NB4 (cell line): ENCODE measurements at regions not wholly inside any gene's neighbourhood (a gene's known extent, or its start where the extent isn't known, plus 50 kb on each side); places are given as distances from the start of the nearest gene placed in this dataset.
A peak's percentile ranks its signal among the peaks of the same experiment; 100 is the strongest.

Experiments used
- DNase-seq: peaks from one replicate; pipeline ENCODE4 v3.0.0; 2010; ENCODE audit warnings: low read depth
- H3K4me3 ChIP-seq: one replicate; pipeline ENCODE4 v1.5.1; 2011; ENCODE audit warnings: mild to moderate bottlenecking, low read depth, low read length, moderate library complexity
- CTCF ChIP-seq: IDR thresholded peaks from one replicate; pipeline ENCODE4 v1.5.1; 2012; ENCODE audit warnings: low read depth, low read length
- MYC ChIP-seq: IDR thresholded peaks from 2 replicates; pipeline ENCODE4 v1.6.1; 2011; ENCODE audit warnings: low read depth, low read length
- POLR2A ChIP-seq: IDR thresholded peaks from 2 replicates; pipeline ENCODE4 v1.6.1; 2011; ENCODE audit warnings: mild to moderate bottlenecking; ENCODE audit not compliant: insufficient read length; ENCODE audit errors: extremely low read depth
- TF ChIP-seq, protein P1 (sequence below): IDR thresholded peaks from 2 replicates; pipeline ENCODE4 v1.6.1; 2011; ENCODE audit warnings: low read depth, low read length

DNA sequence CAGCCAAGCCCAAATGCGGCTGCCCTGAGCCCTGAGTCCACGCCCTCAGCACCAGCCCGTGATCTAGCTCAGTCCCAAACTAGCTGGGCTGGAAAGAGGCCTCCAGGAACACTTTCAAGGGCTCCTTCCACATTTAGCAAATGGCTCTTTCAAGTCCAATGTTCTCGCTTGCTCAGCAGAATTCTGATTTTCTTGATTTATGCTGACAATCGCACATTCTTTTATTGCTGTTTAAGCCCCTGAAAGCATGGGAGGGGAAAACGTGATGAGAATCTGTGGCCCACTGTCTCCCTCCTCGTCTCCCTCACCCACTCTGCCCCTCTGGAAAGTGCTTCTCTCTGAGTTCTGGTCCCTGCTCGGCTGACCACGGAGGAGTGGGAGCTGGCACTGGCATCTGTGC lies 293.8 kb downstream of the FOXL1 start:
- no peak overlapping the region for H3K4me3 ChIP-seq
- TF ChIP-seq, protein P1, sequence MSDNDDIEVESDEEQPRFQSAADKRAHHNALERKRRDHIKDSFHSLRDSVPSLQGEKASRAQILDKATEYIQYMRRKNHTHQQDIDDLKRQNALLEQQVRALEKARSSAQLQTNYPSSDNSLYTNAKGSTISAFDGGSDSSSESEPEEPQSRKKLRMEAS = no peak
- no peak for TF ChIP-seq MYC
- TF ChIP-seq POLR2A = no peak
- no peak for TF ChIP-seq CTCF
- DNase-seq = no peak

GRCh38 chr16:86872833-86873232 lies 294.5 kb downstream of the FOXL1 start:
- DNase-seq = no peak
- TF ChIP-seq MYC = no peak
- H3K4me3 ChIP-seq = no peak overlapping the region

DNA sequence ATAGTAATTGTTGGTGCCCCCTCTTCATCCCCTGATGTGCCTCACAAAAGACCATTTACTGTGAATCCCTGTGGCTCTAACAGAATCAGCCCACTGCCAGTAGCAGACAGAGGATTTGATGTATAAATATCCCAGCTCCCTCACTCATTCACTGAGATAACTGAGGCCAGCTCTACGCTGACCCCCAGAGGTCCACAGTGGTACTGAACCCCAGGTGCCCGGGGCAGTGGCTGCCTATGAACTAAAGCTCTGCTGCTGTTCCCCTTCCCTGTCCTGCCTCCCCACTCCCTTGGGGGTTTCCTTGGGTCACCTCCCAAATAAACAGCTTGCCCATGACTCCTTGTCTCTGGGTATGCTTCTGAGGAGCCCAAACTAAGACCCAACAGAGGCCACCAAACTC lies 295.8 kb downstream of the FOXL1 start:
- H3K4me3 ChIP-seq = no peak overlapping the region
- TF ChIP-seq CTCF (peak; percentile 96), MYC (no peak), POLR2A (no peak)
- peak; percentile 53 for DNase-seq

DNA sequence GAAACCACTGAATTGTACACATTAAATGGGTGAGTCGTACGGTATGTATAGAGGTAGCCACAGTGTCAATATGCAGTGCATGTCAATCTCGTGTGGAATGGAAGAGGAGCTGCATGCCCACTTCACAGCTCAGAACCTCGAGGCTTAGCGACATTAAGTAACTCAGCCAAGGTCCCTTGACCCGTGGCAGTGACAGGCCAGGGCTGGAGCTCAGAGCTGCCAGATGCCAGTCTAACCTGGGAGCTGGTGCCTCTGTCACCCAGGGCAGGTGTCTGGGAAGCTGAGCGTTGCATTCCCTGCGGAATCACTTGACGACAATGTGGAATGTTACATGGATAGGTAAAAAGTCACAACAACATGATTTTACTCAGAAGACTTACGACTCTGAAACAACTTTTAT lies 298.1 kb downstream of the FOXL1 start:
- no peak overlapping the region for H3K4me3 ChIP-seq
- TF ChIP-seq, protein P1 = no peak
- no peak for TF ChIP-seq POLR2A
- TF ChIP-seq MYC = no peak
- no peak for TF ChIP-seq CTCF
- DNase-seq = no peak

- TF ChIP-seq POLR2A (no peak), CTCF (no peak), MYC (no peak)
- TF ChIP-seq, protein P1 = no peak
- H3K4me3 ChIP-seq = no peak overlapping the region
- DNase-seq = peak; percentile 23
Measured at GRCh38 chr16:86877108-86877507, 298.8 kb downstream of the FOXL1 start.

DNA sequence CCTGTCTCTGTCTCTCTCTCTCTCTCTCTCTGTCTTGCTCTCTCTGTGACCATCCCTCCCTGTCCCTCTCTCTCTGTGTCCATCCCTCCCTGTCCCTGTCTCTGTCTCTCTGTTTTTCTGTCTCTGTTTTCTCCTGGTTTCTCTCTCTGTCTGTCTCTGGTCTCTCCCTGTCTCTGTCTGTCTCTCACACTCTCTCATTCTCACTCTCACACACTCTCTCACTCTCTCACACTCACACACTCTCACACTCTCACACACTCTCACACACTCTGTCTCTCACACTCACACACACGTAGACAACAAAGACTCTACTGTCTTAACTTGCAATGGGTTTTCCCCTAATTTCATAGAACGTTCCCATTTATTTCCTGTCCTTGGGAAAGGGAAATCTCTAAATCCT lies 299.5 kb downstream of the FOXL1 start:
- no peak for DNase-seq
- no peak overlapping the region for H3K4me3 ChIP-seq
- TF ChIP-seq CTCF = no peak
- TF ChIP-seq MYC = no peak
- TF ChIP-seq, protein P1 = no peak
- no peak for TF ChIP-seq POLR2A
